Activated naive CD8-positive, alpha-beta T cell treated with anti-CD3 and anti-CD28 coated beads for 36 hours (primary cell): ENCODE measurements at regions not wholly inside any gene's neighbourhood (a gene's known extent, or its start where the extent isn't known, plus 50 kb on each side); places are given as distances from the start of the nearest gene placed in this dataset.

Experiments used
- DNase-seq: peaks from one replicate; pipeline ENCODE4 v3.0.0; 2021
- H3K27ac Mint-ChIP-seq: one replicate; pipeline ENCODE4 v1.8.0; 2022; ENCODE audit warnings: mild to moderate bottlenecking, moderate library complexity, mixed read lengths
- H3K27me3 Mint-ChIP-seq: one replicate; pipeline ENCODE4 v1.8.0; 2022; ENCODE audit warnings: mild to moderate bottlenecking, mixed read lengths
- H3K36me3 Mint-ChIP-seq: one replicate; pipeline ENCODE4 v1.8.0; 2021; ENCODE audit warnings: mild to moderate bottlenecking, mixed read lengths
- H3K4me1 Mint-ChIP-seq: one replicate; pipeline ENCODE4 v1.8.0; 2021; ENCODE audit warnings: mixed read lengths
- H3K4me3 Mint-ChIP-seq: one replicate; pipeline ENCODE4 v1.8.0; 2022; ENCODE audit warnings: mild to moderate bottlenecking, moderate library complexity, mixed read lengths
- H3K9me3 Mint-ChIP-seq: one replicate; pipeline ENCODE4 v1.8.0; 2022; ENCODE audit warnings: mixed read lengths

- DNase-seq, result no peak
- Mint-ChIP-seq H3K36me3 (no peaks in the 10 kb centered on the region), H3K4me3 (no peak overlapping the region), H3K27me3 (no peaks in the 10 kb centered on the region), H3K27ac (no peak overlapping the region), H3K4me1 (peaks cover 15% of the 10 kb centered on the region), H3K9me3 (no peaks in the 10 kb centered on the region)
Measured at GRCh38 chr1:234752927-234753326, 142.9 kb upstream of the IRF2BP2 start.

- no peak for DNase-seq
- Mint-ChIP-seq H3K27me3 (no peaks in the 10 kb centered on the region), H3K4me1 (peaks cover 7% of the 10 kb centered on the region), H3K27ac (no peak overlapping the region), H3K9me3 (no peaks in the 10 kb centered on the region), H3K36me3 (no peaks in the 10 kb centered on the region), H3K4me3 (no peak overlapping the region)
Measured at GRCh38 chr1:234751678-234752077, 141.7 kb upstream of the IRF2BP2 start.

- DNase-seq, result no peak
- H3K27me3 Mint-ChIP-seq, result no peaks in the 10 kb centered on the region
- H3K27ac Mint-ChIP-seq, result no peak overlapping the region
- no peaks in the 10 kb centered on the region for H3K9me3 Mint-ChIP-seq
- H3K4me3 Mint-ChIP-seq, result no peak overlapping the region
- peaks cover 3% of the 10 kb centered on the region for H3K4me1 Mint-ChIP-seq
- H3K36me3 Mint-ChIP-seq, result no peaks in the 10 kb centered on the region
Measured at GRCh38 chr1:234750922-234751627, 141.1 kb upstream of the IRF2BP2 start.

GRCh38 chr1:234748713-234749112, 138.7 kb upstream of the IRF2BP2 start:
- no peaks in the 10 kb centered on the region for H3K4me1 Mint-ChIP-seq

GRCh38 chr1:234748066-234748465, 138.1 kb upstream of the IRF2BP2 start:
- no peak for DNase-seq
- H3K36me3 Mint-ChIP-seq, result no peaks in the 10 kb centered on the region
- no peaks in the 10 kb centered on the region for H3K4me1 Mint-ChIP-seq
- no peaks in the 10 kb centered on the region for H3K27me3 Mint-ChIP-seq
- no peak overlapping the region for H3K4me3 Mint-ChIP-seq
- H3K9me3 Mint-ChIP-seq, result no peaks in the 10 kb centered on the region
- no peak overlapping the region for H3K27ac Mint-ChIP-seq

More at GRCh38 chr1:234748713-234749112, 138.7 kb upstream of the IRF2BP2 start:
- H3K4me3 Mint-ChIP-seq, result no peak overlapping the region
- H3K27me3 Mint-ChIP-seq, result no peaks in the 10 kb centered on the region
- H3K36me3 Mint-ChIP-seq, result no peaks in the 10 kb centered on the region
- no peak for DNase-seq
- no peak overlapping the region for H3K27ac Mint-ChIP-seq
- no peaks in the 10 kb centered on the region for H3K9me3 Mint-ChIP-seq

- no peak overlapping the region for H3K4me3 Mint-ChIP-seq
- no peaks in the 10 kb centered on the region for H3K4me1 Mint-ChIP-seq
- no peak overlapping the region for H3K27ac Mint-ChIP-seq
- H3K27me3 Mint-ChIP-seq, result no peaks in the 10 kb centered on the region
- H3K9me3 Mint-ChIP-seq, result no peaks in the 10 kb centered on the region
- no peaks in the 10 kb centered on the region for H3K36me3 Mint-ChIP-seq
- DNase-seq, result no peak
Measured at GRCh38 chr1:234746798-234747196, 136.8 kb upstream of the IRF2BP2 start.

GRCh38 chr1:234745844-234746797, 136.1 kb upstream of the IRF2BP2 start:
- no peaks in the 10 kb centered on the region for H3K27me3 Mint-ChIP-seq
- no peak overlapping the region for H3K4me3 Mint-ChIP-seq
- no peak overlapping the region for H3K27ac Mint-ChIP-seq
- no peaks in the 10 kb centered on the region for H3K36me3 Mint-ChIP-seq
- no peaks in the 10 kb centered on the region for H3K9me3 Mint-ChIP-seq
- no peak for DNase-seq
- no peaks in the 10 kb centered on the region for H3K4me1 Mint-ChIP-seq

- Mint-ChIP-seq H3K36me3 (no peaks in the 10 kb centered on the region), H3K4me3 (no peak overlapping the region), H3K27me3 (no peaks in the 10 kb centered on the region), H3K9me3 (no peaks in the 10 kb centered on the region), H3K27ac (no peak overlapping the region), H3K4me1 (no peaks in the 10 kb centered on the region)
- no peak for DNase-seq
Measured at GRCh38 chr1:234745276-234745675, 135.3 kb upstream of the IRF2BP2 start.

- H3K27ac Mint-ChIP-seq, result no peak overlapping the region
Measured at GRCh38 chr1:234743791-234744611, 134.0 kb upstream of the IRF2BP2 start.

GRCh38 chr1:234742622-234743021, 132.6 kb upstream of the IRF2BP2 start:
- Mint-ChIP-seq H3K36me3 (no peaks in the 10 kb centered on the region), H3K27me3 (no peaks in the 10 kb centered on the region), H3K27ac (no peak overlapping the region), H3K4me3 (no peak overlapping the region), H3K4me1 (peaks cover 3% of the 10 kb centered on the region), H3K9me3 (no peaks in the 10 kb centered on the region)
- no peak for DNase-seq

More at GRCh38 chr1:234743791-234744611, 134.0 kb upstream of the IRF2BP2 start:
- H3K27me3 Mint-ChIP-seq, result no peaks in the 10 kb centered on the region
- no peaks in the 10 kb centered on the region for H3K9me3 Mint-ChIP-seq
- no peaks in the 10 kb centered on the region for H3K36me3 Mint-ChIP-seq
- no peak overlapping the region for H3K4me3 Mint-ChIP-seq
- no peaks in the 10 kb centered on the region for H3K4me1 Mint-ChIP-seq
- no peak for DNase-seq

- H3K27me3 Mint-ChIP-seq, result no peaks in the 10 kb centered on the region
- peak overlapping the region; percentile 9 for H3K27ac Mint-ChIP-seq
- no peaks in the 10 kb centered on the region for H3K36me3 Mint-ChIP-seq
- no peaks in the 10 kb centered on the region for H3K9me3 Mint-ChIP-seq
- no peak overlapping the region for H3K4me3 Mint-ChIP-seq
- no peak for DNase-seq
- H3K4me1 Mint-ChIP-seq, result peaks cover 3% of the 10 kb centered on the region
Measured at GRCh38 chr1:234737967-234738314, 128.0 kb upstream of the IRF2BP2 start.

- Mint-ChIP-seq H3K27me3 (no peaks in the 10 kb centered on the region), H3K36me3 (no peaks in the 10 kb centered on the region), H3K4me3 (no peak overlapping the region), H3K4me1 (peaks cover 23% of the 10 kb centered on the region), H3K27ac (no peak overlapping the region), H3K9me3 (no peaks in the 10 kb centered on the region)
- DNase-seq, result no peak
Measured at GRCh38 chr1:234735916-234736315, 125.9 kb upstream of the IRF2BP2 start.

- no peak overlapping the region for H3K27ac Mint-ChIP-seq
- no peak for DNase-seq
- H3K4me3 Mint-ChIP-seq, result no peak overlapping the region
- no peaks in the 10 kb centered on the region for H3K36me3 Mint-ChIP-seq
- no peaks in the 10 kb centered on the region for H3K27me3 Mint-ChIP-seq
- peaks cover 28% of the 10 kb centered on the region for H3K4me1 Mint-ChIP-seq
- no peaks in the 10 kb centered on the region for H3K9me3 Mint-ChIP-seq
Measured at GRCh38 chr1:234735476-234735875, 125.5 kb upstream of the IRF2BP2 start.

GRCh38 chr1:234734869-234735268, 124.9 kb upstream of the IRF2BP2 start:
- Mint-ChIP-seq H3K27ac (no peak overlapping the region), H3K36me3 (no peaks in the 10 kb centered on the region), H3K27me3 (no peaks in the 10 kb centered on the region), H3K4me1 (peaks cover 34% of the 10 kb centered on the region), H3K9me3 (no peaks in the 10 kb centered on the region), H3K4me3 (no peak overlapping the region)
- no peak for DNase-seq

- DNase-seq, result no peak
- H3K9me3 Mint-ChIP-seq, result no peaks in the 10 kb centered on the region
- H3K4me1 Mint-ChIP-seq, result peaks cover 38% of the 10 kb centered on the region
- H3K4me3 Mint-ChIP-seq, result no peak overlapping the region
- H3K36me3 Mint-ChIP-seq, result no peaks in the 10 kb centered on the region
- H3K27ac Mint-ChIP-seq, result peak overlapping the region; percentile 35
- no peaks in the 10 kb centered on the region for H3K27me3 Mint-ChIP-seq
Measured at GRCh38 chr1:234734412-234734835, 124.4 kb upstream of the IRF2BP2 start.
